GM21528 (cell line): ENCODE measurements at regions not wholly inside any gene's neighbourhood (a gene's known extent, or its start where the extent isn't known, plus 50 kb on each side); places are given as distances from the start of the nearest gene placed in this dataset.

ENCODE experiments used
- ATAC-seq: cut with Tn5 transposase; IDR thresholded peaks from one replicate; pipeline ENCODE4 v1.9.1; 2021; ENCODE audit warnings: mild to moderate bottlenecking, moderate library complexity; ENCODE audit not compliant: unreplicated experiment, low FRiP score

GRCh38 chr3:3579658-3580057, 219.6 kb upstream of the LRRN1 start:
- ATAC-seq, result no peak

DNA sequence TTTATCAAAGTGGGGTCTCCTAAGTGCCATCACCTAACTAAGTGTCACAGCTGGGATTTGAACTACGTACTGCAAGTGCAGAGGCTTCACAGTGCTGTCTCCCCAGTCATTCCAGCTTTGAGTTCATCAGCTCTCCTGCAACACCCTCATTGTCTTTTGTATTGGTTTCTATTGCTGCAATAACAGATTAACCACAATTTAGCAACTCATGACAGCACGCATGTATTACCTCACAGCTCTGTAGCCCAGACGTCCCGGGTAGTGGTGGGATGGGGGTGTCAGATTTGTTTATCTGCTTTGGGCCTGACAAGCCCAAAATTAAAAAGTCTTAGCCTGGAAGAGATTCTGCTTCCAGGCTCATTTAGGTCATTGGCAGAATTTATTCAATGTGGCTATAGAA, 220.5 kb upstream of the LRRN1 start:
- ATAC-seq, result no peak

- no peak for ATAC-seq
Observed at GRCh38 chr3:3577823-3578222, 221.4 kb upstream of the LRRN1 start.

DNA sequence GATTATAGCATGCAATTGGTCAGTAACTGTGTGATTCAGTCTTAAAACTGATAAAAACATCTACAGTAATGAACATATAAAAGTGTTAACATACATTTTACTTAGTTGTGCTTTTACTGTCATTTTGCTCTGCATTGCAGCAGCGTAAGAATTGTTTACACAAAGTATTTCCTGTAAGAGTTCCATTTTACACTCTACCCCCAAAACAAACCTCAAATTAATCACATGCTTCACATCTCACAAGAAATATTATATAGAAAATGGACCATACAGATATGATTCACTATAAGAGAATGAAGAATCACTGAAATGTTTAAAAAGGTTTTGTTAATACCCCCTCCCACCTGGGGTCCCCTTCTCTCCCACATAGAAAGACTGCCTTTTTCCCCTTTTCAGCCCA, 225.9 kb upstream of the LRRN1 start:
- ATAC-seq, result no peak

- no peak for ATAC-seq
Observed at GRCh38 chr3:3560591-3561311, 238.5 kb upstream of the LRRN1 start.

DNA sequence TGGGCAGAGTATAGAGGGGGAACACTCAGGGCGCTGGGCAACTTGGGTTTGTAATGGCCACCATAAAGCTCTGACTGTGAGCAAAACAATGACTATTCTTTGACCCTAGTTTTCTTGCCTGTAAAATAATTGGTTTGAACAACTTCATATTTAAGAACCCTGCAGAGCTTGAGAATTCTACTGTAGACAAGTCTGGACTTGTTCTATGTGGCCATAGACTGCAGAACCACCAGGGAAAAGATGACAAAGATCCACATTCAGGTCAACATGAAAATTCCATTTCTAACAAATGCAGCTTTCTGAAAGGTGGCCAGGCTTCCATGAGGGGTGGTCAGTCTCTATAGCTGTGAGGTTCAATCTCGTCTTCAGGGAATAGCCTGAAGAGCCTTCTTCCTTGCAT, 239.4 kb upstream of the LRRN1 start:
- no peak for ATAC-seq

DNA sequence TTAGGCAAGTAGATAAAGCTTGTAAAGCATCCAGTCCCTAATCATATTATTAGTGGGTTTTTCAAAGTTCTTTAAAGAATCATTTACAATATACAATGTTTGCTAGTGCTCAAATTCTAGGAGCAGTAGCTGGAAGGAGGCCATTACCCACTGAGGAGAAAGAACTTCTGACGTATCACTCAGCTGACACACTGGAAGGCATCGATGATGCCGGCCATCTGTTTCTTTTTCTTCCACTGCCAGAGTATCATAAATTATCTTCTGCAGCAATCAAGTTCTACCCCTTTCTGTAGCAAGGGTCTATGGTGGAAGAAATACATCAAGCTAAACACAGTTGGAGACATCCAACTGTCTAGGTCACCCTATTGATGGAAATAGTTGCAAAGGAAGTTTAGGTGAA, 243.2 kb upstream of the LRRN1 start:
- ATAC-seq, result no peak

DNA sequence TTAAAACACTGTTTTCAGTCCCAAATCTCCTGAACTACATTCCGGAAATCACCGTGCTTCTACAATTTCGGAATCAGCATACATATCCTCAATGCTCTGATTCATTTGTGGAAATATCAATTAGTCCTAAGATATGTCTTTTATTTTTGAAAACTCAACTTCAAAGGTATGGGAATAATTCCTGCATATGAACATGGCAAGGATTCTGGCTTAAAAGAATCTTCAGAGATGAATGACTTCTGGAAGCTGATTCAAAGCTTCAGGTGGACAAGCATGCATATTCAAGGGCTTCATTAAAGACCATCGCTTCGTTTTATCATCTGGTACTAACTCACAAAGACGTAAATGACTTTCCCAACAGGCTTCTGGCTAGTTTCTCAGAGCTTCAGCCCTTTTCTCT, 246.0 kb upstream of the LRRN1 start:
- ATAC-seq, result no peak

DNA sequence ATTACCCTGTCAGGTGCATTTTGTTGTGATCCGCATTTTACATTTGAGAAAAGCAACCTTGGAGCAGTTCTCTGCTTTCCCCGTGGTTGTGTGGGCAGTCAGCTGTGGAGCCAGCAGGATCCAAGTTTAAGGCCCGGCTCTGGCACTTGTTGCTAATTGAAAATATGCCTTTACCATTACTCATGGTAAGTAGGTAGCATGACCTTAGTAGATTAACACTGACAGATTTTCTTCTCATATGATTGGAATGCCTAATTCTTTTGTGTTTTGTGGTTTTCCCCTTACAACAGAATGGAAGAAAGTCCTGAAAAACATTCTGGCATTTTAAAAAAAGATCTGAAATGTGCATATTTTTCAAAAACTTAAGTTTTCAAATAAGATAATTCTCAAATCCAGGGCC, 246.5 kb upstream of the LRRN1 start:
- ATAC-seq, result no peak

DNA sequence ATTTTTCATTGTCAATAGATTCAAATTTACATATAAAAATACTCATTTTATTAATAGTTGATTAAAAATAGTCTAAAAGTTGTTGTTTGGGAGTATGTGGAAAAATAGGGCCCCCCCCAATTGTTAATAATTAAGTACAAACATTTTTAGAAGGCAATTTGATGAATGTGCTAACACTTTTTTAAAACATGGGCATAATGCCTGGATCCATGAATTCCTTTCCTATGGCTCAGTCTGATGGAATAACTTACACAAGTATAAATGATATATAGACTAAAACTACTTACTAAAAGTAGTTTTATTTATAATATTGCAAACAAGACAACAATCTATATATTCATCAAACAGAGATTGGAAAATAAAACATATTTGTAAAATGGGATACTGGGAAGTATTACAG, 247.2 kb upstream of the LRRN1 start:
- ATAC-seq, result no peak

GRCh38 chr3:3545360-3545759, 253.9 kb upstream of the LRRN1 start:
- ATAC-seq, result no peak

DNA sequence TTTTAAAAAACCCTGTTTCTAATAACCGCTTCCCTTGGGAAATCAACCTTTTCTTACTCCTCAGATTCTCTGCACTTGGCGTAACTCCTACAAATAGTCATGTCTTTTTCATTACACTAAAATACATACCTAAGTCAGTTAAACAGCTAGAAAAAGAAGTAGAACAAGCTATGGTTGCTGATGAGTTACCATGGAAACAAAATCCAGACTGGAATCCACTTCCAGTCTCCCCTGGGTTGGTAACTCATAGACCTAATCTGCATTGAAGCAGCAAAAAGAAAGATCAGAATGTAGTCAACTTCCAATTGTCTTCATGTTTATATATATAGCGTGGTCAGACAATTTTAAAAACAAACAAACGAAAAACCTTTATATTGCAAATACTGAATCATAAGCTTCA, 260.8 kb upstream of the LRRN1 start:
- ATAC-seq, result no peak

DNA sequence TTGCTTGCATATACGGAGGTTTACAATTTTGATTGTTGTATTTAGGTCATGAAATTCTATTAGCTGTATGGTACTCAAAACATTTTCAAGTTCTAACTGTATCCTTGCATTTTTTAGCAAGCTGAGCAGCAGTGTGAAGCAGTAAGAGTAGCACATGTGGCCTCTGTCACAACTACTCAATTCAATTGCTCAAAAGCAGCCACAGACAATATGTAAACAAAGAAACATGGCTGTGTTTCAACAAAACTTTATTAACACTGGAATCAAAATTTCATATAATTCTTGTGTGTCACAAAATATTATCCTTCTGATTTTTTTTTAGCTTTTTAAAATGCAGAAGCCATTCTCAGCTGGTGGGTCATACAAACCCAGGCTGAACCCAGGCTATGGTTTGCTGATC, 266.7 kb upstream of the LRRN1 start:
- ATAC-seq, result no peak

DNA sequence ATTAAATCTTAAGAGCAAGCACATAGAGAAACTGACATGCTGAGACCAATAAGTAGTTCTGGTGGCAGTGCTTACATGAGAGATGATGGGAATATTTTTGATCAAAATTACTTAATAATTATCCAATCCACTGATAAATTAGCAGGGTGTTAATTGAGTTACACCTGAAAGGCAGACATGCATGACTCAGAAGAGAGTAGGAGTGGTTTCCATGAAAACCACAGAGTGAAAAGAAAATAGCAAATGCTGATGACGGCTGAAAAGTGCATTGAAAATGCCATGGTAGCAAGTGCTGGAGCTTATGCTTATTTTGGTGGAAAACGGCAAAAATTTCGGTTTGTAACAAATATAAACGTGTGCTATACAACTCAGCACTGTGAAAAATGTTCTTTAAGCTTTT, 267.8 kb upstream of the LRRN1 start:
- no peak for ATAC-seq

- ATAC-seq, result no peak
Observed at GRCh38 chr3:3519266-3519665, 280.0 kb upstream of the LRRN1 start.

GRCh38 chr3:3516996-3517395, 282.2 kb upstream of the LRRN1 start:
- ATAC-seq, result no peak

GRCh38 chr3:3516384-3516783, 282.8 kb upstream of the LRRN1 start:
- no peak for ATAC-seq

DNA sequence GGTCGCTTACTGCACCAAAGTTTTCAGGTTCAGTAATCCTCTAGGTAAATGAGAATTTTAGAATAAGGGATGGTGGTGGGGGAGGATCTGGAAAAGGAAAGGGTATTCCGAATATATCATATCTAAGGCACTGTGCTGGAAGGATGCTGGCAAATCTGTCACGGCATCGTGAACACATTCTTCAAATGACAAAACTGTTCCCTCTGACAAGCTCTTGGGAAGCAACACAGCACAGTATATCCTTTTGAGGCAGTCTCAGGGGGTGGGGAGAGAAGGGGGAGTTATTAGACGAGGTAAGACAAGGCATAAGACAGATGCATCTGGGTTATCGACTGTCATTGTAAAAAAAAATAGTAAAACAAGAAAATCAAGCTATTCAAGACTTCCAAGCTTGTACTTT, 289.6 kb upstream of the LRRN1 start:
- ATAC-seq, result no peak

GRCh38 chr3:3504686-3505085, 294.5 kb upstream of the LRRN1 start:
- ATAC-seq, result no peak

DNA sequence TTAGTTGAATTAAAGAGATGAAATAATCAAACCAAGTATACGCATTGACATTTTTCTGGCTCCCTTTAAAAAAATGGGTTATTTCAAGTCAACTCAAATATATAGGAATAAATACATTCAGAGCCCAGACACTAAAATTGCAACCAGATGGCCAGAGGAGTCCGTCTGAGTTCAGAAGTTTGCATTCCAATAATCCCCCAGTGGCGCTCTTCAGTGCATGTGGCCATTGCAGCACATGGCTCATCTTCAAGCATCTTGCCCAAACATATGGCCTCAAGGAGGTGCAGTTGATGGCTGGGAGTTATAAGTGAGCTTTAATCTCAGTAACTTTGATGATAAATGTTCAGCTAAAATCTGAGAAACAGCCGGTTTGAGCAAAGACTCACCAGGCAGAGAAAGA, 295.8 kb upstream of the LRRN1 start:
- no peak for ATAC-seq

- no peak for ATAC-seq
Observed at GRCh38 chr3:3499987-3500386, 299.2 kb upstream of the LRRN1 start.

GRCh38 chr3:3499012-3499562, 300.1 kb upstream of the LRRN1 start:
- ATAC-seq, result no peak

DNA sequence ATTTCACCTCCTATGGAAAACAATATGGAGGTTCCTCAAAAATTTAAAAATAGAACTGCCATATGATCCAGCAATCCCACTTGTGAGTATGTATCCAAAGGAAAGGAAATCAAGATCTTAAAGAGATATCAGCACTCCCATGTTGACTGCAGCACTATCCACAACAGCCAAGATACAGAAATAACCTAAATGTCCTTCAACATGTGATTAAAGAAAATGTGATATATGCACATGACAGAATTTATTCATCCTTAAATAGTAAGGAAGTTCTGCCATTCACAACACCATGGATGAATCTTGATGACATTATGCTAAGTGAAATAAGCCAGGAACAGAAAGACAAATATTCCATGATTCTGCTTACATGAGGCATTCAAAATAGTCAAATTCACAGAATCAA, 303.6 kb upstream of the LRRN1 start:
- ATAC-seq, result no peak
